ENCODE measurements at regions not wholly inside any gene's neighbourhood (a gene's known extent, or its start where the extent isn't known, plus 50 kb on each side); places are given as distances from the start of the nearest gene placed in this dataset.
"Not testable (repeated sequence)": the region's sequence is repeated elsewhere in the genome, so short reads cannot be mapped to it uniquely, and the experiment has no call there.

DNA sequence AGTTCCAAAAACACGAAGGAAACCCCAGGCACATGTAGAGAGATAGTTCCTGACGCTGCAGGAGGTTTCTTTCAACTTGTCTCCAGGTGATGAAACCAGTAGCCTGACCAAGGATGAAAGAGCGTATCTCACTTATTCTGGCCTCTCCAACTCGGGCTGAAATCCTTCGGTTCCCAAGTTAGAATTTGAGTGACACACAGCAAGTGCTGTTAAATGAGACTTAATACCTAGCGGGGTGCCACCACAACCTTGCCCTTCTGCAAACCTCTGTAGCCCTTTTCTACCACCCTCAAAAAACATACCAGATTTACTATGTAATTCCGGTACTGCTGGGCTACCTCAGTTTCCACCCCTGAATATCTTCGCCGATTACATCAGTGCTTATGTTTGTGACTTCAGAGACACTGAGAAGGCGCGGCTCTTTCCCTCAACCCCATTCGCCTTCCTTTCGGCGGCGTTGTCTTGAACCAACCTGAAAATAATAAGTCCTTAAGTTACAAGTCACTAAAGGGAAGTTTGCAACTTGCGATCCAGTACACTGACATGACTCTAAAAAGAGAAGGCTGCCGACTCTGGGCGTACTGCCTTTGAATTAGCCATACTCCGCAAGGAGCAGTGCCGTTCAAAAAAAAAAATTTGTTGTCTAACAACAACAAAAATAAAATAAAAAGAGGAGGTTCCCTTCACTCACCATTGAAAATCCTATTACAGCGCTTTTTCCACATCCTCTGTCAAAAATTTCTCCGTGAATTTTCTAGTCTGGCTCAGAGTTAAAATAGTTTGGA, 194.9 kb upstream of the ZNF184 start:
- Mint-ChIP-seq H3K9me3 (ENCODE audit: unreplicated experiment) (no peaks in the 10 kb centered on the region), H3K27ac (ENCODE audit: unreplicated experiment) (peak overlapping the region; percentile 42), H3K27me3 (ENCODE audit: insufficient read depth, unreplicated experiment) (no peaks in the 10 kb centered on the region), H3K4me1 (ENCODE audit: low read depth, unreplicated experiment) (peaks cover 30% of the 10 kb centered on the region), H3K4me3 (ENCODE audit: unreplicated experiment) (peak overlapping the region; percentile 83), H3K36me3 (ENCODE audit: insufficient read depth, unreplicated experiment) (peaks cover 29% of the 10 kb centered on the region)
- Histone ChIP-seq H3K27me3 (replicated peaks; ENCODE audit: control insufficient read depth, insufficient read depth, low read length) (no peaks in the 10 kb centered on the region), H3K4me3 (ENCODE audit: low read depth, low read length) (peak overlapping the region; percentile 13; the same call in 1 of the 2 replicates), H3K4me1 (peaks cover 4% of the 10 kb centered on the region; the same call in 1 of the 2 replicates), H3K9me3 (no peaks in the 10 kb centered on the region), H3K36me3 (ENCODE audit: control insufficient read depth, insufficient read depth, low read length) (no peaks in the 10 kb centered on the region)
- ChIA-PET CTCF (interaction anchor here (1.1 kb wide), 1 partner anchor 59 kb away, joined by 3 read pairs; no protein-coding TSS in a partner anchor), POLR2A (no interaction called here)
- intact Hi-C loops (cut with micrococcal nuclease; ENCODE audit: unreplicated experiment): loop anchor here (2.0 to 5.0 kb wide), 3 partner anchors 36 to 481 kb away; no protein-coding TSS in a partner anchor
- TF ChIP-seq, protein P1, sequence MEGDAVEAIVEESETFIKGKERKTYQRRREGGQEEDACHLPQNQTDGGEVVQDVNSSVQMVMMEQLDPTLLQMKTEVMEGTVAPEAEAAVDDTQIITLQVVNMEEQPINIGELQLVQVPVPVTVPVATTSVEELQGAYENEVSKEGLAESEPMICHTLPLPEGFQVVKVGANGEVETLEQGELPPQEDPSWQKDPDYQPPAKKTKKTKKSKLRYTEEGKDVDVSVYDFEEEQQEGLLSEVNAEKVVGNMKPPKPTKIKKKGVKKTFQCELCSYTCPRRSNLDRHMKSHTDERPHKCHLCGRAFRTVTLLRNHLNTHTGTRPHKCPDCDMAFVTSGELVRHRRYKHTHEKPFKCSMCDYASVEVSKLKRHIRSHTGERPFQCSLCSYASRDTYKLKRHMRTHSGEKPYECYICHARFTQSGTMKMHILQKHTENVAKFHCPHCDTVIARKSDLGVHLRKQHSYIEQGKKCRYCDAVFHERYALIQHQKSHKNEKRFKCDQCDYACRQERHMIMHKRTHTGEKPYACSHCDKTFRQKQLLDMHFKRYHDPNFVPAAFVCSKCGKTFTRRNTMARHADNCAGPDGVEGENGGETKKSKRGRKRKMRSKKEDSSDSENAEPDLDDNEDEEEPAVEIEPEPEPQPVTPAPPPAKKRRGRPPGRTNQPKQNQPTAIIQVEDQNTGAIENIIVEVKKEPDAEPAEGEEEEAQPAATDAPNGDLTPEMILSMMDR (IDR thresholded peaks at IDR 0.05; ENCODE audit: insufficient read depth in 1 of 2, low read depth in 1 of 2, low read length in 1 of 2, severe bottlenecking in 1 of 2, unreplicated experiment in 1 of 2): no peak
- no TSS peak for BruUV-seq (replicated peaks)
- DNase-seq: no peak

DNA sequence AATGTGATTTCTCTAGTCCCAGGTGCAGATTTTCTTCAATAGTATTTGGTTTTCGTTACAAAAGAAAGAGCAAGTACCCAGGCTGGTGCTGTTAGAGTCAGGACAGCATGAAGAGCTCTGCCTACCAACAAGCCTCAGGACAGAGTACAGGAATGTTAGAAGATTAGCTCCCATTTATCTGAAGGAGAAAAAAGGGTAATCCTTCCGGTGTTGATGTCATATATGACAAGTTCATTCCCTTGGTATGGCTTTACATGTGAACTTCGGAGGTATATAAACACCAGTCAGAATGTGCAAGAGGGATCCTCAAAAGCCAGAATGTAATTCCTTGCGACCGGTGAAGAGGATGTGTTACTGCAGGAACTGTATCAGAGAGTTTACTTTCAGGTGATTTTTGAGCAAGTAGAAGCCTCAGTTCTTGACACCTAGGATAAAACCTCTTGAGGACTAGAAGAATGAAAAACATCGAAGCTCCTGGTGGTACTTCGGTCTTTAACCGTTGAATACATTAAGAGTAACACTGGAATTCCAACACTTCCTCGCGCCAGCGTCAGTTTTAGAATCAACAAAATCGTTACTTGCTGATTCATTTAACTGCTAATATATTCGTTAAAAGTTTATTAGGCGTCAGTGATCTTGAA, 194.2 kb upstream of the ZNF184 start:
- Mint-ChIP-seq H3K4me1 (ENCODE audit: low read depth, unreplicated experiment) (peaks cover 27% of the 10 kb centered on the region), H3K4me3 (ENCODE audit: unreplicated experiment) (peak overlapping the region; percentile 83), H3K27me3 (ENCODE audit: insufficient read depth, unreplicated experiment) (no peaks in the 10 kb centered on the region), H3K27ac (ENCODE audit: unreplicated experiment) (no peak overlapping the region), H3K36me3 (ENCODE audit: insufficient read depth, unreplicated experiment) (peaks cover 23% of the 10 kb centered on the region), H3K9me3 (ENCODE audit: unreplicated experiment) (no peaks in the 10 kb centered on the region)
- Histone ChIP-seq H3K4me3 (ENCODE audit: low read depth, low read length) (no peak overlapping the region), H3K36me3 (ENCODE audit: control insufficient read depth, insufficient read depth, low read length) (no peaks in the 10 kb centered on the region), H3K27me3 (replicated peaks; ENCODE audit: control insufficient read depth, insufficient read depth, low read length) (no peaks in the 10 kb centered on the region), H3K9me3 (no peaks in the 10 kb centered on the region), H3K4me1 (peaks cover 4% of the 10 kb centered on the region; the same call in 1 of the 2 replicates)
- CTCF ChIA-PET: interaction anchor here (1.1 kb wide), 1 partner anchor 58 kb away, joined by 3 read pairs; no protein-coding TSS in a partner anchor
- DNase-seq: no peak
- TF ChIP-seq, protein P1 (IDR thresholded peaks at IDR 0.05; ENCODE audit: insufficient read depth in 1 of 2, low read depth in 1 of 2, low read length in 1 of 2, severe bottlenecking in 1 of 2, unreplicated experiment in 1 of 2): no peak
- intact Hi-C loops (cut with micrococcal nuclease; ENCODE audit: unreplicated experiment): loop anchor here (5.0 kb wide), 2 partner anchors 35 to 480 kb away; no protein-coding TSS in a partner anchor
- POLR2A ChIA-PET: no interaction called here
- no TSS peak for BruUV-seq (replicated peaks)

DNA sequence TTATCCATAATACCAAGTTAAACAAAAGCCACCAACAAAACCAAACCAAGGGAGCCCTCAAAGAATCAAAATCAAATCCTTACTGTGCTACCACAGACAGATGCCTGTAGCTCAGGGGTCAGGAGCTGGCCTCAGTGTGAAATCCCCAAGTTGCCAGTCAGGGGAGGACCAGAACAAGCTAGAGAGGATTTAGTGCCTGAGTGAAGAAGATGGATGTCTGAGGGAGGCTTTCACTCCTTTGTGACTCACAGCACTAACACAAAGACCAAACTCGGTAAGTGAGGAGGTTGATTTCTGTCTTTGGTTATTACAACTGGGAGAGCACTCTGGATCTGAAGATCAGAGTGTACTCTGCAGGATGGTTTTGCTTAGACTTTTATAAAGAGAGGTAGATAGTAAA, 189.9 kb upstream of the ZNF184 start:
- CTCF ChIA-PET: no interaction called here
- POLR2A ChIA-PET: no interaction called here
- H3K27ac Mint-ChIP-seq (ENCODE audit: unreplicated experiment): no peak overlapping the region
- TF ChIP-seq, protein P1 (IDR thresholded peaks at IDR 0.05; ENCODE audit: insufficient read depth in 1 of 2, low read depth in 1 of 2, low read length in 1 of 2, severe bottlenecking in 1 of 2, unreplicated experiment in 1 of 2): no peak
- H3K9me3 ChIP-seq: no peaks in the 10 kb centered on the region
- H3K4me1 ChIP-seq: no peaks in the 10 kb centered on the region
- H3K4me3 ChIP-seq (ENCODE audit: low read depth, low read length): no peak overlapping the region
- peaks cover 9% of the 10 kb centered on the region for H3K4me1 Mint-ChIP-seq (ENCODE audit: low read depth, unreplicated experiment)
- H3K36me3 ChIP-seq (ENCODE audit: control insufficient read depth, insufficient read depth, low read length): no peaks in the 10 kb centered on the region
- H3K4me3 Mint-ChIP-seq (ENCODE audit: unreplicated experiment): no peak overlapping the region
- no peak for DNase-seq
- H3K36me3 Mint-ChIP-seq (ENCODE audit: insufficient read depth, unreplicated experiment): peaks cover 7% of the 10 kb centered on the region
- H3K27me3 ChIP-seq (replicated peaks; ENCODE audit: control insufficient read depth, insufficient read depth, low read length): no peaks in the 10 kb centered on the region
- intact Hi-C loops (cut with micrococcal nuclease; ENCODE audit: unreplicated experiment): no loop called here
- no peaks in the 10 kb centered on the region for H3K9me3 Mint-ChIP-seq (ENCODE audit: unreplicated experiment)
- H3K27me3 Mint-ChIP-seq (ENCODE audit: insufficient read depth, unreplicated experiment): no peaks in the 10 kb centered on the region
- no TSS peak for BruUV-seq (replicated peaks)

DNA sequence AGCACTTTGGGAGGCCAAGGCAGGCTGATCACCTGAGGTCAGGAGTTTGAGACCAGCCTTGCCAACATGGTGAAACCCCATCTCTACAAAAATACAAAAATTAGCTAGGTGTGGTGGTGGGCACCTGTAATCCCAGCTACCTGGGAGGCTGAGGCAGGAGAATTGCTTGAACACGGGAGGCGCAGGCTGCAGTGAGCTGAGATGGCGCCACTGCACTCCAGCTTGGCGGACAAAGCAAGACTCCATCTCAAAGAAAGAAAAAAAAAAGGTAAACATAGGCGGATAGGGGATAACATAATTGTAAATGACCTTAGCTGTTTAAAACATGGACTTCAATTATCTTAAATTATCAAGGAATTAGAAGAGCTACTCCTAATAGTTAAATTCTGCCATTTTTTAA, 189.3 kb upstream of the ZNF184 start:
- CTCF ChIA-PET; DNase-seq; H3K36me3 ChIP-seq (ENCODE audit: control insufficient read depth, insufficient read depth, low read length); H3K4me3 Mint-ChIP-seq (ENCODE audit: unreplicated experiment); H3K9me3 ChIP-seq; H3K4me3 ChIP-seq (ENCODE audit: low read depth, low read length); BruUV-seq (replicated peaks); H3K27me3 ChIP-seq (replicated peaks; ENCODE audit: control insufficient read depth, insufficient read depth, low read length); H3K4me1 Mint-ChIP-seq (ENCODE audit: low read depth, unreplicated experiment); H3K36me3 Mint-ChIP-seq (ENCODE audit: insufficient read depth, unreplicated experiment); POLR2A ChIA-PET; H3K27ac Mint-ChIP-seq (ENCODE audit: unreplicated experiment); H3K9me3 Mint-ChIP-seq (ENCODE audit: unreplicated experiment); H3K27me3 Mint-ChIP-seq (ENCODE audit: insufficient read depth, unreplicated experiment); H3K4me1 ChIP-seq; intact Hi-C loops (cut with micrococcal nuclease; ENCODE audit: unreplicated experiment): not testable (repeated sequence)
